Ramos (cell line): ENCODE measurements at regions not wholly inside any gene's neighbourhood (a gene's known extent, or its start where the extent isn't known, plus 50 kb on each side); places are given as distances from the start of the nearest gene placed in this dataset.

ENCODE experiments used
- in situ Hi-C: fragments of 300-500 bp; cut with MboI; formaldehyde crosslinking; loops from one replicate; pipeline ENCODE4 v1.14.3; 2022; ENCODE audit warnings: low sequenced_read_pairs; ENCODE audit not compliant: unreplicated experiment

- in situ Hi-C loops, result no loop called here
These were observed 348.3 kb downstream of the UQCRFS1 start for GRCh38 chr19:28864577-28865042.

- in situ Hi-C loops, result no loop called here
These were observed 348.9 kb downstream of the UQCRFS1 start for GRCh38 chr19:28864024-28864503.

DNA sequence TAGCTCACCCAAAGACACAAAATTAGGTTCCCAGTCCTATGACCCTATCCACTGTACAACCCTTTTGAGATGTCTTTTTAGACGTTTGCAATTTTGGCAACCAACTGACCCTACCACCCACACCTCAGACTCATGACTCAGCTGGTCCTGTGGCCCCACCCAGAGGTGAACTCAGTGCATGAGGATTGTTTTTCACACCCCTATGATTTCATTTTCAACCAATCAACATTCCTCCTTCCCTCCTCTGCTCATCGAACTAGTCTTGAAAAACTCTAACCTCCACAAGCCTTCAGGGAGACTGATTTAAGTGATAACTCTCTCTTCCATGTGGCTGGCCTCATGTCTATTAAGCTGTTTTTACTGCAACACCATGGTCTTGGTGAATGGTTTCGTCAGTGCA, 350.7 kb downstream of the UQCRFS1 start:
- in situ Hi-C loops, result no loop called here

GRCh38 chr19:28859811-28860210, 353.1 kb downstream of the UQCRFS1 start:
- in situ Hi-C loops, result no loop called here

GRCh38 chr19:28858933-28859332, 354.0 kb downstream of the UQCRFS1 start:
- in situ Hi-C loops, result no loop called here

GRCh38 chr19:28857967-28858366, 355.0 kb downstream of the UQCRFS1 start:
- in situ Hi-C loops, result no loop called here

DNA sequence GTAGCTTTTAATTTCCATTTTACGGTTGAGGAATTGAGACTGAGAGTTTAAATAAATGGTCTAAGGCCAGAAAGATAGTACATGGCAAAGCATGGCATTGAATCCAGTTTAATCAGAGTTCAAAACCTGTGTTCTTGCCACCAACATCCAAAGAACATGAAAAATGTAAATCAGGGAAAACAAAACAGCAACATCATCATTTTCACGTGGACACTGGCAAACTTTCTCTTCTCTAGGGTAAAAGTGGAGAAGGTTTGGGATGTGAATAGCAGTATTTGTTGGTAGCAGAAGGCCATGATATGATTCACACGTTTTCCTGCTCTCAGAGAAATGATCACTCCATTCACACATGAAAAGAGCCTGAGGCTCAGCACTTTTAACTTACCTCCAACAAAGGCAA, 357.7 kb downstream of the UQCRFS1 start:
- in situ Hi-C loops, result no loop called here

- in situ Hi-C loops, result no loop called here
These were observed 365.5 kb downstream of the UQCRFS1 start for GRCh38 chr19:28847468-28847867.

DNA sequence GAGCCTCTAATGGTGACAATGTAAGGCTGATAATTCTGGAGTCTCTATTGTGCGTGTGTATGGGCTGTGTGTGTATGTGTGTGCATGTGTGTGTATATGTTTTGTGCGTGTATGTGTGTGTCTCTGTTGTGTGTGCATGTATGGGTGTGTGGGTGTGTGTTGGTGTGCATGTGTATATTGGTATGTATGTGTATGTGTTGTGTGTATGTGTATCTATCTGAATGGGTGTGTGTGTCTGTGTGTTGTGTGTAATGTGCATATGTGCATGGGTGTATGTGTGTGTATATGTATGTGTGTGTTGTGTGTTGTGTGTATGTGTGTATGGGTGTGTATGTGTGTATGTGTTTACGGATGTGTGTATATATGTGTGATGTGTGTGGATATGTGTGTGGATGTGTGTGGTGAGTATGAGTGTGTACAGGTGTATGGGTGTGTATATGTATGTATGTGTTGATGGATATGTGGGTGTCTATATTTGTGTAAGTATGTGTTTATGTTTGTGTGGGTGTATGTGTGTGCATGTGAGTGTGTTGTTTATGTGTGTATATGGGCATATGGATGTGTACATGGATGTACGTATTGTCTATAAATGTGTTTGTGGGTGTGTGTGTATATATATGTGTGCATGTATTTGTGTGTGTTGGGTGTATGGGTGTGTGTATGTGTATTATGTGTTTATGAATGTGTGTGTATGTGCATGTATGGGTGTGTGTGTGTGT, 366.7 kb downstream of the UQCRFS1 start:
- in situ Hi-C loops, result no loop called here

DNA sequence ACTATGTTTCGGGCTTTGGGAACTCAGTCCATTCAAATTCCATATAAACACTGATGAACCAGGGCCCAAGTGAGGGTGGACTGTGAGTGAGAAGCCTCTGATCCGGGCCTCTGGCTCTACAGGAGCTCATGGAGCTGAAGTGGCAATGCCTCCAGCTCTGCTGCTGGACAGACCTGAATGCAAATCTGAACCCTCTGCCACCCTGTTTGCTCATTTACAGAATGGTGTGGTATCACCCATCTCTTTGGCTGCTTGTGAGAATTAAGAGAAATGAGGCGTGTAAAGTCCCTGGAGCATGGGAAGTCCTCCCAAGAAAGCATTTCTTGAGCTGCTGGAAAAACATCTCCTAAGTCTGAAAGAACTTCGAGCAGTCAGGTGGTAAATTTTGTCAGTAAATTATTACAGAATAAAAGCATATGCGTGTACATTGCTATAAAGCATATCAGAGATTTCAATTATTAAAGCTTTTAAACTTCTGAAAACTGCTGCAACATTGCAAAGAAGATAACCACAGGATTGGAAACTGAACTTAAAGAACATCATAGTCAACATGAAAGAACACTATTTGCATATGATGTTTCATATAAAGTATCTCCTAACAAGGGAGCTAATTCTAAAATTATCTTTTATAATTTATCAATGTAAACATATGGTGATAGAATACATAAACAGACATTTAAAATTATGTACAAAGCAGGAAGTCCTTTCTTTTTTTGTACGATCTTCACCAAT, 369.0 kb downstream of the UQCRFS1 start:
- in situ Hi-C loops, result no loop called here

- in situ Hi-C loops, result no loop called here
These were observed 371.4 kb downstream of the UQCRFS1 start for GRCh38 chr19:28841531-28841930.

- in situ Hi-C loops, result no loop called here
These were observed 372.1 kb downstream of the UQCRFS1 start for GRCh38 chr19:28840891-28841290.

GRCh38 chr19:28839455-28839854, 373.5 kb downstream of the UQCRFS1 start:
- in situ Hi-C loops, result no loop called here

DNA sequence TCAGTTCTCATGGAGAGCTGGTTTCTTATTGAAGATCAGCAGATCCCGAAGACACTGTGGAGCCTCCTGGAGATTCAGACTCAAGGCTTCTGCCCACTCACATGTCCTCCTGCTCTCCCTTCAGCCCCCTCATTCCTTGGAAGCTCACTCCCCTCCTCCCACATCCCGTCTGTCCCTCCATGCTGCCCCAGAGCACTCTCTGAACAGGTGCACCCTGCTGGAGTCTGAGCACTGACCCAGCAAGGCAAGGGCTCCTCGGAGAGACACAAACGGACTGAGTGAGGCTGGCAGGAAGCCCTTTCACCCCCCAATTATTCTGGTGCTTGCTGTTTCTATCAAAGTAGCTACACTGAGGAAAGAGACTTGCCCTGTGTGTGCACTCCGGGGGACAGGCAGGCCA, 374.0 kb downstream of the UQCRFS1 start:
- in situ Hi-C loops, result no loop called here

- in situ Hi-C loops, result no loop called here
These were observed 376.5 kb downstream of the UQCRFS1 start for GRCh38 chr19:28836421-28836820.

GRCh38 chr19:28834996-28835395, 378.0 kb downstream of the UQCRFS1 start:
- in situ Hi-C loops, result no loop called here

DNA sequence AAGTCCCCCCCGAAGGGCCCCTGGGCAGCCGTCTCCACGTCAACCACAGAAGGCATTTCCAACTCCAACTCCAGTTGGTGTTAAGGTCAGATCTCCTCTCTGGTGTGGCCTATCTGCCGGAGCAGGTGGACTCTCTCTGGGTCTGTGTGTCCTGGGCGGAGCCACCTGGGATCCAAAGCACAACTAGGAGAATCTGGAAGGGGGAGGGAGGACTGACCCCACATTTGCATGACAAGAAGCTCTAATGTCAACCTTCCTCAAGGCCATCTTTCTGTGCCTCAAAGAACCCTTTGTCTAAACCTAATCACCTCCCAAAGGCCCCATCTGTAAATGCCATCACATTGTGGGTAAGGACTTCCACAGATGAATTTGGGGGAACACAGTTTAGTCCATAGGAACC, 381.5 kb downstream of the UQCRFS1 start:
- in situ Hi-C loops, result no loop called here

GRCh38 chr19:28829762-28830161, 383.2 kb downstream of the UQCRFS1 start:
- in situ Hi-C loops, result no loop called here

GRCh38 chr19:28829359-28829758, 383.6 kb downstream of the UQCRFS1 start:
- in situ Hi-C loops, result no loop called here

DNA sequence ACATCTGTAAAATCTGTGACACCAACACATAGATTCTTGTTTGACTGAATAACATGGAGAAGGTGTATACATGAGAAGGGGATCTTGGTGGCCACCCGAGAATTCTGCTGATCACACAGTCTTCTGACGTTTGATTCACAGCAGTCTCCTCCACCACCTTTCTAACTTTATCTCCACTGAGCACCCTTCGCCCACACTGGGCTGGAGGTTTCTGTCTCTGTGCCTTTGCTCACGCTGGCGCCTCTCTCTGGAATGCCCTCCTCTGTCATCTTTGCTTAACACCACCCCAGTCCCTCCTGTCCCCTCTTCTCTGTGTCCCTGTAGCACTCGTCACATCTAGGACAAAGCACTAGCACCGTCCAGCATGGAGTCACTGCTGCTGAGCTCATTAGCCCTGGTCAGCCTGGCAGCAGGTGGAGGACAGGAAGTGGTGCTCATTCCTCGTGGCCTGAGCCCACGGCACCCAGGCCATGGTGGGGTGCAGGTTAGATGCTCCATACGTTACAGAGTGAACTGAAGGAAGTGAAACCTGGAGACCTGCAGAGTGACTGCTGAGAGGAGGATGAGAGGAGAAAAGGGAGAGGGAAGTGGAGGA, 384.6 kb downstream of the UQCRFS1 start:
- in situ Hi-C loops, result no loop called here

- in situ Hi-C loops, result no loop called here
These were observed 385.6 kb downstream of the UQCRFS1 start for GRCh38 chr19:28827382-28827781.
